CD4-positive, alpha-beta T cell treated with Interleukin-17A for 4 hours (primary cell): ENCODE measurements at regions not wholly inside any gene's neighbourhood (a gene's known extent, or its start where the extent isn't known, plus 50 kb on each side); places are given as distances from the start of the nearest gene placed in this dataset.

Source experiments
- DNase-seq: peaks from one replicate; pipeline ENCODE4 v3.0.0-alpha.2; 2020; ENCODE audit warnings: mixed read lengths

GRCh38 chr1:87512431-87512830 lies 183.8 kb downstream of the LMO4 start:
- no peak for DNase-seq

DNA sequence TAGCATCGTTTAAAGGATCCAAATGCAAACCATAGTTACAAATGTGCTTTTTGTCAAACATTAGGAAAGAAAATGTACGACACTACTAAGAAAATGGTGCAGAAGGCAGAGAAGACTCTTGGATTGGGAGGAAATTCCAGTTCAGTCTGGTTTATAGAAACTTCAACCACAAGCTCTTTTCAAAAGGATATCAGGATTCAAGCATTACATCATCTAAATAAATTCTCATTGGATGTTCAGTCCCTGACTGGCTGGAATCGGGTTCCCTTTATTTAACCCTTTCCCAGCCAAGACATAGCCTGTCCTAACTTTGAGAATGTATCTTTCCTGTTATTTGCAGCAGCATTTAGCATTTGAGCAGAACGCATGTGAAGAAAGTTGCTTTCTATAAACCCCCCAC lies 184.6 kb downstream of the LMO4 start:
- no peak for DNase-seq

DNA sequence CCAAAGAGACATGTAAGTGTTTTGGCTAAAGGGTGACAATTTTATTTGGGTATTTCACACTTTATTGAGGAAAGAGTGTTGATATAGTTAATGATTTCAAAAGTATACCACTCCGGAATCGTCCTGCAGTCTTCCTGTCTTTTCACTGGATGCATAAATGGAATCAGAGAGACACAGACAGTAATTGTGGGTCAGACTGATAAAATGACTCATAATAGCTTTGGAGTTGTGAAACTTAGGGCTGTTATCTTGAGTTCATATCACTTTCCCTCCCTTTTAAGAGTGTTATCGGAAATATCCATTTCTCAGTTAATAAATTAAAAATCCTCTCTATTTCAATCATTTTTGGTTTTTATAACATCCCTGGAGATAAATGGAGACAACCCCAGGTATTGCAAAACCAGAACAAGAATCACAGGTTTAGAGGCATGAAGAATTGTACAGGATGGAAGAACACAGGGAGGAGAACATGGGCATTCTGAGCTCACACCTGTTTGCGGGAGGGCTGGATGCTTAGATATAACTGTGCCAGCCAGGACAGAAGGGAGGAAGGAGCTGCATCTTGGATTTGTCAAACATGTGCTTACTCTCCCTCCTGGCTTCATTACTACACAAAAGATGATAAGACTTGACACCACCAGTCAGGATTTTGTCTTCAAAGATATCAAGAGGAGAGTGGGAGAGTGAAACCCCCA lies 185.4 kb downstream of the LMO4 start:
- DNase-seq = no peak

DNA sequence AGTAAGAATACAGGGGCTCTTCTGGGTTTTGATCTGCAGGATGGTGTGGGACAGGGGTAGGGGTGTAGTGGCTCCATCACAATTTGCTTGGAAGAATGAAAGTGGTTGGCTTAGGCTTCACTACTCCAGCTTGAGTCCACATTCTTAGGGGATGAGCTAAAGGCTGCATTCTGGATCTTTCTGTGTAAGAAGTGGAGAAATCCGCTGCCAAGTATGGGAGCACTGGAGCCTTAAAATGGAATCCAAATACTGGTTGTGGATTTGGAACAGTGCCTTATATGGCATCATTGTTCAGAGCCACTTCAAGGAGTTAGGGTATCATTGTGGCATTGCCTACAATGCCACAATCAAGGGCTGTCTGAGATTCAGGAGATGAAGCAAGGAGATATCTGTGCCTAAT lies 187.1 kb downstream of the LMO4 start:
- DNase-seq = no peak

DNA sequence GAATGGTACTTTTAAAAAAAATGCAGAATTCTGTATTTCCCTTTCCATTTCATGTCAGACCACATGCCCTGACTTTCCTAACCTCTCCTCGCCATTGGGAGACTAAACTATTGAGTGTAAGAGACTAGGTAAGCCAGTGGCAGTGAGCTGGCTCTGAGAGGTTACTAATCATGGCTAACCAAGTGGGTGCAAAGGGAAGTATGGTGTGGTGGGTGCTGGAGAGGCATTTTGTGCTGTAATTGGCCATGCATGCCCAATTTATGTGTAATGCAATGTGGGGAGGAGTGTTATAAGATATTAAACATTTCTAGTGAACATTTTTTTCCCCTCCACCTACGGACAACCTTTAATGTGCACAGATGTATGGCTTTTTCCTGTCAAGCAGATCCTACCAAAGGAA lies 190.1 kb downstream of the LMO4 start:
- DNase-seq = no peak

DNA sequence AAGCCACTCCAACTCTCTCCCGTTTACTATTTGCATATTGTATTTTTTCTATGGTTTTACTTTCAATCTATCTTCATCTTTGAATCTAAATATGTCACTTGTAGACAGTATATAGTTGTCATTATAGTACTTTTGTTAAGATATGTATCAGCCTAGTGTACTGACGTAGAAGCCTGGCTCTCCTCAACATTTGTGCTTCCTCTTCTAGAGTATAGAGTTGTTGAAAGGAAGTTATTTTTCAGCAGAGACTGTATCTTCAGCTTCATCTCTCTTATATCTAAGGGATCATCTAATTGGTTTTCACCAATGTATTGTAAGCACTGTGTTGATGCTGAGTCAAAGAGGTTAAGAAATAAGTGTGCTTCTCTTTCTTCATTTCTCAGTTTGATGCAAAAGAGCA lies 192.8 kb downstream of the LMO4 start:
- no peak for DNase-seq

- DNase-seq = no peak
Measured at GRCh38 chr1:87523466-87523865, 194.8 kb downstream of the LMO4 start.

DNA sequence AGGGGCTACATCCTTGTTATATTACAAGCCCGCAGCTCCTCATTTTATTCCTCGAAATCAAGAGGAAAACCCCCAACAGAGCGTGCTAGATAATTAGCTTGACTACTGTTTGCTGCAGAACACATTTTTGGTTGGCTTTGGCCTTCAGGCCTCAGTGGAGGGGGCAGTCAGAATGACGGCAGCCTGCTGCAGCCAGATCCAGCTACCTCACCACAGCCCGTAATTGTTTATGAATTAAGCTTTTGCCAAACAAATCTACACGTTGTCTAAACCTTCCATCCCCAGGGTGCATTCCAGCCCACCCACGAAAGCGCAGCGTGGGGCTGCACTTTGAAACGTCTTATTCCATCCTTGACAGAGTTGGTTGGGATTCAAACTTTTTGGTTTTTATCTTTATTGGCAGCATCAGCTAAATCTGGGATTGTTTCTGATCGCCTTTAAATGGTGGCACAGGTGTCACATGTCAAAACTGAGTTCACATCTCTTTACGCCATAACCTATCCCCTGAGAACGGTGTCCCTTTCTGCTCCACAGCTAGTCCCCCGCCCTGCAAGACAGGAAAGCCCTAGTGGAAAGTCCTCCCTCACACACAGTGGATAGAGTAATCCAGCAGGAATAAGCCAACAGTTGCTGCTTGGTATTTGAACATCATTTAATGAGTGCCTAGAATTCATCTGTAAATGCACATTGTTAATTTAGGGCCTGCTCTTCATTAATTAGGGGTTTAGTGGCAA lies 195.5 kb downstream of the LMO4 start:
- no peak for DNase-seq

GRCh38 chr1:87528754-87529517 lies 200.3 kb downstream of the LMO4 start:
- DNase-seq = no peak

DNA sequence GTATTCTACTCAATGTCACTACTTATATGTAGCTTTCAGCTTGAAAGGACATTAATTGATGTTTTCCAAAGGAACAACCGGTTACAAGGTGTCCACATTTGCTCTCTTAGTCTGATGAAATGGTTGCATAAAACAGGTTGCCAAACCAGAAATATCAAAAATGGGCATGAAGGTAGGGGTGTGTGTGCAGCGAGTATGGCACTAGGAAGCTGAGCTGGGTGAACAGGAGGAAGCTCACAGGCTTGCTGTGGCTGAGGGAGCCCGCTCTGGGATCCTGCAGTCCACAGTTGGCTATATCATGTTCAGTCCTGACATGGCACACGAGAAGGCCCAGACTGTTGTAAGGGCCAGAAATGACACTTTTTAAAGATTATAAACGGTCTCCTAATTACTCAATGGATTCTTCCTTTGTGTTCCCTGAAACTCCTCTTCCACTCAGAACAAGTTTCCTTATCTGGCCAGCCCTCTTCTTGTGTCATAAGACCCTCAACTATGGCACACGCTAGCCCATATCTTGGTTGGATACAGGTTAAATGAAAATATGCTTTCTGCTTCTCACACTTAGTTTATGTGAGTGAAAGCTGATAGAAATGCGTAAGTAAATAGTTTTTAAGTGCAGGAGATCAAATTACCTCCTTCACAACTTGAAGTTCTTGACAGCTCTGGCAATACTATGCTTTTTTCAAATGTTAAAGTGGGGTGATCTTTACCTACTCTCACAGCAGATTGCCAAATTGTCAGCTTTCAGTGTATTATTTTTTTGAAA lies 201.5 kb downstream of the LMO4 start:
- no peak for DNase-seq

GRCh38 chr1:87535551-87535950 lies 206.9 kb downstream of the LMO4 start:
- DNase-seq = no peak

- no peak for DNase-seq
Measured at GRCh38 chr1:87539147-87539546, 210.5 kb downstream of the LMO4 start.

- no peak for DNase-seq
Measured at GRCh38 chr1:87542697-87543096, 214.0 kb downstream of the LMO4 start.

GRCh38 chr1:87549738-87550137 lies 221.1 kb downstream of the LMO4 start:
- DNase-seq = no peak

DNA sequence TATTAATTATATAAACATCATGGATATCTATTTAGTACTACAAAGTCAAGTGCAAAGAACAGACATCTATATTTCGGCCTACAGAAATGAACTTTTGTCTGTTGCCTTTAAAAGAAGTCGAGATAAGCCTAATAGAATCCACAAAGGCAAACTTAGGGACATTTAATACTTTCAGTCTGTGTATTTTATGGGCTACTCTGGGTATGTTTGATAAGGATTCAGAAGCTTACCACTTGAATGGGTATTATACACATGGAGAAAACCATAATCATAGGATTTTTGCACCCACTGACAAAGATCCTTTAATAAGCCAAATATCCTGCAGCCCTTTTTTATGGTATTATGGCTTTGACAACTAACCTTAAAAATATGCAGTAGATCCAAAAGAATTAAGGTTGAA lies 224.8 kb downstream of the LMO4 start:
- DNase-seq = no peak

- no peak for DNase-seq
Measured at GRCh38 chr1:87555366-87555765, 226.7 kb downstream of the LMO4 start.

DNA sequence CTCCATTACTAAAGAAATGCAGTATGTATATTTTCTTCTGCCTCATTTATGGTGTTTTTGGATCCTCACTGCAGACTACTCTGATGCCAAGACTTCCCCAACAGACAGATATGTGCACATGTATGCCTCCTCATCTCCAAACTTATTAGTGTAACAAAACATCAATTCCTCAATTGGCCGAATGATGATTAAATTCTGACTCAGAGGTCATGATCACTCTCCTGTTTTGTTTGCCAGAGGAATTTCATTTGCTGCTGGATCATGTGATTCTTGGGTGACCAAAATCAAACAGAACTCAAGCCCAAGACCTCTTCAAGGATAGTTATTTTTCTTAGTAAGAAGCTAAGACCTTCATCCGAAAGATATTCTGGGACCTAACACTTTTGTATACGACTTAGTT lies 227.6 kb downstream of the LMO4 start:
- DNase-seq = no peak

DNA sequence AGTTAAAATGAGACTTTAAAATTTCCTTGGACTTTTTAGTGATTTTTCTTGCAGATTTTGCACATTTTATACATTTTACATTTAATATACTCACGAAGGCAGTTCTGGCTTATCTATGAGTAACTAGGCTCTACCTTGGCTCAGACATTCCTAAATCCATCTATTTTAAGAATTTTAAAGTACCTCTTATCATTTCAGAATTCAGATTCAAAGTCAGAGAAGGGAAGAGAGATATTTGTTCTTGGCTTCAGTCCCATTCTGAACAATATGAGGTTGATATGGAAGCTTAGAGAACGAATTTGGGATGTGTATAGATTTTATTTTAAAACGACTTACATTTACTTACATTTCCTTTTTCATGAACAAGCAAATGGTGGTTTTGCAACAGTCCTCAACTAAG lies 230.2 kb downstream of the LMO4 start:
- DNase-seq = no peak

DNA sequence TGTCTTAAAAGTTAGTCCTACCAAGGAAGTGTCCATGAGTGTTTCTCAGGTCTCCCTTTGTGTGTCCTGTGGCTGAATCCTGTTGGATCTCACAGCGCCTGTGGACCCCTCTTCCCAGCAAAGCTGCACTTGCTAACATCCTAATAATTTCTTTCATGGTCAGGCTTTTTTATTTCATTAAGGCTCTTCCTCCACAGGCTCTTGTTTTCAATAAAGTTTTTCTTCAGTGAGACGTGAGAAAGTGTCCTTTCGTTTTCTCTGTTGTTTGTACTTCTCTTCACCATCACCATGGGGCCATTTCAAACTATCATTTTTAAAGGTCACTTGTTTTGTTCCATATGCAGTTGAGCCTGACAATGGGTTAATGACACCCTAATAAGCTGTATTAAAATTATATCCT lies 231.5 kb downstream of the LMO4 start:
- DNase-seq = no peak

- no peak for DNase-seq
Measured at GRCh38 chr1:87560601-87561360, 232.1 kb downstream of the LMO4 start.

GRCh38 chr1:87563211-87563610 lies 234.5 kb downstream of the LMO4 start:
- no peak for DNase-seq

DNA sequence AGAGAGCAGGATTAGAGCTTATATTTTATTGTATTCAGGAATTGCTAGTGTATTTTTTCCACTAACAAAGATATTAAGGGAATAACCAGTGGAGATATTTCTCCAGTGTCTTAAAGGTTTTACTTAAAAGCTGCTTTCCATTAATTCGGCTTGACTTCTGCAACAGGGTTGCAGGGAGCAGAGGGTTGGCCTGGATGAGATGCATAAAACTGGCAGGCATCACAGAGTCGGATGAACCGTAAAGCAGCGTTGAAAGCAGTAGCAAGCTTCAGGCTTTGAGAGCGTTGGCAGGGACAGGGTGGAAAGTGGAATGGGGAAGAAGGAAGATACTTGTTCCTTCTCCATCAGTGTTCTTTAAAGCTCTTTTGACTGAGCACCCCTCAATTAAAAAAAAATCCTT lies 237.2 kb downstream of the LMO4 start:
- no peak for DNase-seq
